Smooth muscle cell (in vitro differentiated cells): ENCODE measurements at regions not wholly inside any gene's neighbourhood (a gene's known extent, or its start where the extent isn't known, plus 50 kb on each side); places are given as distances from the start of the nearest gene placed in this dataset.

Source experiments
- DNase-seq: peaks from one replicate; lab custom pipeline; 2025; ENCODE audit not compliant: unreplicated experiment; lab: John Stamatoyannopoulos, UW
- H2AFZ ChIP-seq: fragments of 200-600 bp; sonication (generic); 2 replicates; pipeline ENCODE4 v1.6.0; 2016; ENCODE audit warnings: antibody characterized with exemption, low read depth, mild to moderate bottlenecking
- H3F3A ChIP-seq: fragments of 200-600 bp; sonication (generic); 2 replicates; pipeline ENCODE4 v1.6.0; 2017; ENCODE audit warnings: antibody characterized with exemption, low read depth
- H3K27ac ChIP-seq: fragments of 200-600 bp; sonication (generic); 2 replicates; pipeline ENCODE4 v1.5.1; 2016; ENCODE audit warnings: low read depth, mild to moderate bottlenecking
- H3K27me3 ChIP-seq: fragments of 200-600 bp; sonication (generic); 2 replicates; pipeline ENCODE4 v1.6.1; 2016; ENCODE audit warnings: low read depth, mild to moderate bottlenecking
- H3K36me3 ChIP-seq: fragments of 200-600 bp; sonication (generic); 2 replicates; pipeline ENCODE4 v1.5.1; 2016; ENCODE audit warnings: low read depth
- H3K4me1 ChIP-seq: fragments of 200-600 bp; sonication (generic); 2 replicates; pipeline ENCODE4 v1.5.1; 2016; ENCODE audit warnings: low read depth
- H3K4me2 ChIP-seq: fragments of 200-600 bp; sonication (generic); 2 replicates; pipeline ENCODE4 v1.6.0; 2016; ENCODE audit warnings: mild to moderate bottlenecking
- H3K4me3 ChIP-seq: fragments of 200-600 bp; sonication (generic); 2 replicates; pipeline ENCODE4 v1.5.1; 2016; ENCODE audit warnings: mild to moderate bottlenecking
- H3K79me2 ChIP-seq: fragments of 200-600 bp; sonication (generic); 2 replicates; pipeline ENCODE4 v1.6.0; 2016; ENCODE audit warnings: low read depth, mild to moderate bottlenecking
- H3K9ac ChIP-seq: fragments of 200-600 bp; sonication (generic); 2 replicates; pipeline ENCODE4 v1.6.0; 2016; ENCODE audit warnings: low read depth
- H3K9me3 ChIP-seq: fragments of 200-600 bp; sonication (generic); replicated peaks from 2 replicates; pipeline ENCODE4 v1.5.1; 2016; ENCODE audit warnings: low read depth
- H4K20me1 ChIP-seq: fragments of 200-600 bp; sonication (generic); 2 replicates; pipeline ENCODE4 v1.6.0; 2016; ENCODE audit warnings: low read depth
- CTCF ChIP-seq: fragments of 200-600 bp; sonication (generic); IDR thresholded peaks from 2 replicates; pipeline ENCODE4 v1.5.1; 2017; ENCODE audit warnings: borderline replicate concordance, mild to moderate bottlenecking, antibody characterized with exemption; ENCODE audit not compliant: insufficient read depth, poor library complexity, severe bottlenecking
- WGBS: methylation state at CpG from one replicate; pipeline ENCODE4 v1.1.7; 2016; ENCODE audit warnings: low lambda C conversion rate; 5-methylcytosine and 5-hydroxymethylcytosine counted together

GRCh38 chr15:93943586-93943985 is 287.8 kb upstream of the MCTP2 start:
- TF ChIP-seq CTCF = no peak
- no peak for DNase-seq
- H3K27me3 ChIP-seq = peaks cover 29% of the 10 kb centered on the region
- H2AFZ ChIP-seq = no peak overlapping the region
- H3K79me2 ChIP-seq = no peaks in the 10 kb centered on the region
- no peaks in the 10 kb centered on the region for H3K4me1 ChIP-seq
- no peaks in the 10 kb centered on the region for H4K20me1 ChIP-seq
- H3K36me3 ChIP-seq = no peaks in the 10 kb centered on the region
- no peak overlapping the region for H3K4me2 ChIP-seq
- H3K9me3 ChIP-seq = no peaks in the 10 kb centered on the region
- H3K27ac ChIP-seq = no peak overlapping the region
- no peak overlapping the region for H3K4me3 ChIP-seq
- WGBS = 20% methylated on average over 4 of the region's 4 CpGs
- H3K9ac ChIP-seq = no peak overlapping the region
- no peaks in the 10 kb centered on the region for H3F3A ChIP-seq

- no peak for DNase-seq
- H3K27me3 ChIP-seq = peaks cover 28% of the 10 kb centered on the region
- no peak overlapping the region for H3K9ac ChIP-seq
- no peaks in the 10 kb centered on the region for H3K79me2 ChIP-seq
- H3F3A ChIP-seq = no peaks in the 10 kb centered on the region
- H3K36me3 ChIP-seq = no peaks in the 10 kb centered on the region
- no peak overlapping the region for H3K4me3 ChIP-seq
- no peak overlapping the region for H3K27ac ChIP-seq
- H4K20me1 ChIP-seq = no peaks in the 10 kb centered on the region
- TF ChIP-seq CTCF = no peak
- H3K4me2 ChIP-seq = no peak overlapping the region
- H3K9me3 ChIP-seq = no peaks in the 10 kb centered on the region
- H2AFZ ChIP-seq = no peak overlapping the region
- no peaks in the 10 kb centered on the region for H3K4me1 ChIP-seq
- 53% methylated on average over 2 of the region's 2 CpGs for WGBS
Measured at GRCh38 chr15:93942269-93942694, 289.1 kb upstream of the MCTP2 start.

DNA sequence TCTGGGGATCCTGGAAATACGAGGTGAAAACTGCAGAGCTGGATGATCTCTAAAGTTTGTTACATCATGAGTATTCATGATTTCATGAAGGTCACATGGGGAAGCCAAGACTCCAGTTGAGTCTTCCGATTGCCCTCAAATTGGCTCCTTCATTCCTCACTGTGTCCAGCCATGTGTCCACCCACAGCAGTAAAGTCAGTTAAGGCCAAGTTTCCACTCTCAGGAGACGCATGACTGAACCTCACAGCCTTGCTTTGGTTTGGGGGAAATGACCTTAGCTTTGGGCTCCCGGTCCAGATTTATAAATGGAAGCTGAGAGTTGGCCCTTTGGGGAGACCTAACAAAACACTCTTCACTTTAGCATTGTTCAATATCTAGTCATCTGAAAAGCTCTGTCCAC is 289.7 kb upstream of the MCTP2 start:
- H3K36me3 ChIP-seq = no peaks in the 10 kb centered on the region
- H3K79me2 ChIP-seq = no peaks in the 10 kb centered on the region
- H3F3A ChIP-seq = no peaks in the 10 kb centered on the region
- no peaks in the 10 kb centered on the region for H4K20me1 ChIP-seq
- no peak overlapping the region for H3K4me2 ChIP-seq
- WGBS = 96% methylated on average over 4 of the region's 4 CpGs
- peaks cover 26% of the 10 kb centered on the region for H3K27me3 ChIP-seq
- H3K4me3 ChIP-seq = no peak overlapping the region
- H3K4me1 ChIP-seq = no peaks in the 10 kb centered on the region
- no peak for DNase-seq
- no peak overlapping the region for H3K27ac ChIP-seq
- no peak overlapping the region for H2AFZ ChIP-seq
- H3K9me3 ChIP-seq = no peaks in the 10 kb centered on the region
- H3K9ac ChIP-seq = no peak overlapping the region
- TF ChIP-seq CTCF = no peak

GRCh38 chr15:93940226-93940625 is 291.1 kb upstream of the MCTP2 start:
- peaks cover 12% of the 10 kb centered on the region for H3K27me3 ChIP-seq
- no peak for DNase-seq
- WGBS = 83% methylated on average over 1 of the region's 1 CpG
- H2AFZ ChIP-seq = no peak overlapping the region
- H3K36me3 ChIP-seq = no peaks in the 10 kb centered on the region
- H4K20me1 ChIP-seq = no peaks in the 10 kb centered on the region
- no peaks in the 10 kb centered on the region for H3F3A ChIP-seq
- no peak for TF ChIP-seq CTCF
- H3K9ac ChIP-seq = no peak overlapping the region
- H3K4me1 ChIP-seq = no peaks in the 10 kb centered on the region
- no peak overlapping the region for H3K4me2 ChIP-seq
- H3K79me2 ChIP-seq = no peaks in the 10 kb centered on the region
- no peaks in the 10 kb centered on the region for H3K9me3 ChIP-seq
- H3K4me3 ChIP-seq = no peak overlapping the region
- no peak overlapping the region for H3K27ac ChIP-seq
